ENCODE measurements at regions not wholly inside any gene's neighbourhood (a gene's known extent, or its start where the extent isn't known, plus 50 kb on each side); places are given as distances from the start of the nearest gene placed in this dataset.

- peak; percentile 34 for DNase-seq (ENCODE audit: low spot score)
These were observed 103.0 kb downstream of the EDN3 start for GRCh38 chr20:59403261-59403961.

- no peak for DNase-seq (ENCODE audit: low spot score)
These were observed 103.5 kb downstream of the EDN3 start for GRCh38 chr20:59403962-59404314.

GRCh38 chr20:59404749-59405148, 104.3 kb downstream of the EDN3 start:
- DNase-seq (ENCODE audit: low spot score): no peak

GRCh38 chr20:59405226-59406200, 105.1 kb downstream of the EDN3 start:
- DNase-seq (ENCODE audit: low spot score): no peak

- DNase-seq (ENCODE audit: low spot score): no peak
These were observed 106.0 kb downstream of the EDN3 start for GRCh38 chr20:59406446-59406845.

- no peak for DNase-seq (ENCODE audit: low spot score)
These were observed 110.8 kb downstream of the EDN3 start for GRCh38 chr20:59411170-59411569.

- DNase-seq (ENCODE audit: low spot score): no peak
These were observed 111.2 kb downstream of the EDN3 start for GRCh38 chr20:59411589-59411988.

- no peak for DNase-seq (ENCODE audit: low spot score)
These were observed 111.8 kb downstream of the EDN3 start for GRCh38 chr20:59412181-59412580.

GRCh38 chr20:59412875-59413284, 112.5 kb downstream of the EDN3 start:
- DNase-seq (ENCODE audit: low spot score): no peak

GRCh38 chr20:59413326-59413865, 113.0 kb downstream of the EDN3 start:
- no peak for DNase-seq (ENCODE audit: low spot score)

GRCh38 chr20:59414936-59415623, 114.7 kb downstream of the EDN3 start:
- DNase-seq (ENCODE audit: low spot score): no peak

- no peak for DNase-seq (ENCODE audit: low spot score)
These were observed 116.5 kb downstream of the EDN3 start for GRCh38 chr20:59416916-59417315.

- DNase-seq (ENCODE audit: low spot score): no peak
These were observed 120.7 kb downstream of the EDN3 start for GRCh38 chr20:59421089-59421488.

- DNase-seq (ENCODE audit: low spot score): no peak
These were observed 121.7 kb downstream of the EDN3 start for GRCh38 chr20:59421920-59422637.

GRCh38 chr20:59422872-59423544, 122.6 kb downstream of the EDN3 start:
- no peak for DNase-seq (ENCODE audit: low spot score)

- no peak for DNase-seq (ENCODE audit: low spot score)
These were observed 124.6 kb downstream of the EDN3 start for GRCh38 chr20:59424976-59425375.

GRCh38 chr20:59425572-59425971, 125.2 kb downstream of the EDN3 start:
- DNase-seq (ENCODE audit: low spot score): no peak

- DNase-seq (ENCODE audit: low spot score): no peak
These were observed 127.6 kb downstream of the EDN3 start for GRCh38 chr20:59428006-59428405.

- DNase-seq (ENCODE audit: low spot score): peak; percentile 17
These were observed 128.2 kb downstream of the EDN3 start for GRCh38 chr20:59428441-59429205.

- no peak for DNase-seq (ENCODE audit: low spot score)
These were observed 129.0 kb downstream of the EDN3 start for GRCh38 chr20:59429396-59429795.
